ENCODE measurements at regions not wholly inside any gene's neighbourhood (a gene's known extent, or its start where the extent isn't known, plus 50 kb on each side); places are given as distances from the start of the nearest gene placed in this dataset.

DNA sequence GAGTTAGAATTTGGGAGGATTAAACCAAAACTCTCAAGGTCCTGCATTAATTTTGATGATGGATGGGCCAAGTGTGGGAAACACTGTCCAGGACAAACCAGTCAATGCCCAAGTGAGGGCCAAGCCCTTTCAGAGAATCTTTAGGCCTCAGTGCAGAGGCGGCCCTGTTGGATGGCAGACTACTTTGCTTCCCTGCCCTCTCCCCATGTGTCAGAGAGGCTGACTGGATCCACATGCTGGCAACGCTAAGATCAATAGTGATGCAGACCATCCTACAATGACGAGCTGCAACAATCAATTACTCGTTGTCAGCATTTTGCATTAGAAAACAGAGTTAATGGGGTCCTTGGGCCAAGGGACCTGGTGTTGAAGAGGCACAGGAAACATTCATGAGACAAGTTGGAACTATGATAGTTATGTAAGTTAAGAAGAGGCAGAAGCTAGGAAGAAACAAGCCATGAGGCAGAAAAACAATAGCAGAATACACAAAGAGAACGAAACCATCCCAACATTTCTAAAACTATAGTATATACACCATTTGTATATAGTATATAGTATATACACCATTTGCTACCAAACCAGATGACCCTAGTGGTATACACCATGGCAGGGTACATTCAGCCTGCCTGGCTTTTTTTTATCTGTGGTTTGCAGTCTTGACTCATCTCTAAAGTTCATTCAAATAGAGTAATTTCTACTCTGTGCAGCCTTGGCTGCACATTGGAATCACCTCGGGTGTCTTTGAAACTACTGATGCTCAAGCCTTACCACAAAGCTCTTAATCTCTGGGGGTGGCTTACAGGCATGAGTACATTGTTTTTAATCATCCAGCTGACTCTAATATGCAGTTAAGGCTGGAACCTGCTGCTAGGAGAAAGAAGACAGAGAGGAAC is 147.7 kb upstream of the GYPA start:
- TF ChIP-seq, protein P1, sequence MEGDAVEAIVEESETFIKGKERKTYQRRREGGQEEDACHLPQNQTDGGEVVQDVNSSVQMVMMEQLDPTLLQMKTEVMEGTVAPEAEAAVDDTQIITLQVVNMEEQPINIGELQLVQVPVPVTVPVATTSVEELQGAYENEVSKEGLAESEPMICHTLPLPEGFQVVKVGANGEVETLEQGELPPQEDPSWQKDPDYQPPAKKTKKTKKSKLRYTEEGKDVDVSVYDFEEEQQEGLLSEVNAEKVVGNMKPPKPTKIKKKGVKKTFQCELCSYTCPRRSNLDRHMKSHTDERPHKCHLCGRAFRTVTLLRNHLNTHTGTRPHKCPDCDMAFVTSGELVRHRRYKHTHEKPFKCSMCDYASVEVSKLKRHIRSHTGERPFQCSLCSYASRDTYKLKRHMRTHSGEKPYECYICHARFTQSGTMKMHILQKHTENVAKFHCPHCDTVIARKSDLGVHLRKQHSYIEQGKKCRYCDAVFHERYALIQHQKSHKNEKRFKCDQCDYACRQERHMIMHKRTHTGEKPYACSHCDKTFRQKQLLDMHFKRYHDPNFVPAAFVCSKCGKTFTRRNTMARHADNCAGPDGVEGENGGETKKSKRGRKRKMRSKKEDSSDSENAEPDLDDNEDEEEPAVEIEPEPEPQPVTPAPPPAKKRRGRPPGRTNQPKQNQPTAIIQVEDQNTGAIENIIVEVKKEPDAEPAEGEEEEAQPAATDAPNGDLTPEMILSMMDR (conservative IDR thresholded peaks at IDR 0.05; ENCODE audit: control insufficient read depth, insufficient read depth, low read depth, low read length) = no peak
- DNase-seq (ENCODE audit: low read depth) = no peak
- H3K4me3 ChIP-seq (ENCODE audit: control insufficient read depth, low read depth, low read length) = no peak overlapping the region

DNA sequence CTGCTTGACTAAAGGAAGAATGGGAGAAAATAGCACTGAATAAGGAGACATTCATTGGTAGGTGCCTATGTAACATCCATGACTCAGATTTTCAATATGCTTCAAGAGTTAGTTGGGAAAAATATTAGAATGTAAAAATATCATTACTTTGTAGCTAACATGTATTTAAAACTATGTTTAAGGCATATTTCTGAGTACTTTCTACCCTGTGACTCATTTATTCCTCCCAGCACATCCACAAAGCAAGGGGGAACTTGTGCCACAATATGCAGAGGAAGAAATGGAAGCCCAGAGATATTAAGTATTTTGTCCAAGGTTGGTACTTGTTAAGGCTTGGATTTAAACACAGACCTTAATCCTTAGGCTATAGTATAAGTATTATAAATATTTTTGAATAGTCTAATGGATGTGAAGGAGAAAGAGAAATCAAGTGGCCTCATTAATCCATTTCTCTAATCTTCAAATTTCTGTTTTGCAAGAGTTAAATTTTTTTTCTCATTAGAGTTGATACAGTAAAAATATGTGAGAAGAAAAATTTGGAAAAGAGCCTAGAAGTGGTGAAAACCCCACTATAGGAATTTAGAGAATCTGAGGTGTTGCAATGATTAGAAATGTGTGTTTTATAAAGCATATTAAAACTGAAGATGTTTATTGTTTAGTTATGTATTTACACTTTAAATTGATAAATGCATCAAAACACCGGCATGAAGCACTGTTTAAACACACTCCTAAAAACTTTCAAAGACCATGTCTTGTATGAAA is 149.3 kb upstream of the GYPA start:
- TF ChIP-seq, protein P1 (conservative IDR thresholded peaks at IDR 0.05; ENCODE audit: control insufficient read depth, insufficient read depth, low read depth, low read length) = no peak
- DNase-seq (ENCODE audit: low read depth) = no peak
- H3K4me3 ChIP-seq (ENCODE audit: control insufficient read depth, low read depth, low read length) = no peak overlapping the region

DNA sequence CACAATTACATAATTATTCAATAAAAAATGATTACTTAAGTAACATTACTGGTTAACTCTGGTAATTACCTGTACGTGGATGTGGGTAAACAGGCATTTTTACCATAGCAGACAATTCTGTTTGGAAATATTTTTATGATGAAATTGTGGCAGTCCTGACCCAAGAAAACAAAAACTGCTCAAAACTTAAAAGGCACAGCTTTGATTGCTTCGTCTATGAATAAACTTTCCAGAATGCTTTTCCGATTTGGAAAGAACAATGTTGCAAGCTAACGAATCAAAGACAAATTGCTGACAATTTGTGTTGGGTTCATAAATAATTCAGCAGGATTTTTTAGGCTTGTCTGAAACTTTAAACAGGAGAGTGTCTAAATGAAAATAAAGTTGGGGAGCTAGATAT is 150.6 kb upstream of the GYPA start:
- no peak for DNase-seq (ENCODE audit: low read depth)
- TF ChIP-seq, protein P1 (conservative IDR thresholded peaks at IDR 0.05; ENCODE audit: control insufficient read depth, insufficient read depth, low read depth, low read length) = no peak
- H3K4me3 ChIP-seq (ENCODE audit: control insufficient read depth, low read depth, low read length) = no peak overlapping the region

DNA sequence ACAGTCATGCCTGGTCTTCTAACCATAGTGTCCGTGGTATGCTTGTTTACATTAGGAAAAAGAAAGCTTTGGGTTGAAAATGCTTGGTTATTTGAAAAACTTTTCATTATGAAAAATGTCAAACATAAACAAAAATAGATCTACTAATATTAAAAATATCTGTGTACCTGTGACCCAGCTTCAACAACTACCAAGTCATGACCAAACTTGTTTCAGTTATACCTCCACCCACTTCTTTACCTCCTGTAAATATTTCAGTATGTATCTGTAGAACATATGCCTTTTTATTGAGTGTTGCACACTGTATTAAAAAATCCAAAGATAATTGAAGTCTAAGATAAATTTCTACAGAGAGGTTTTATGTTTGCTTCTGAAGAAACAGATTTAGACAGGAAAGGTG is 153.7 kb upstream of the GYPA start:
- H3K4me3 ChIP-seq (ENCODE audit: control insufficient read depth, low read depth, low read length) = no peak overlapping the region
- TF ChIP-seq, protein P1 (conservative IDR thresholded peaks at IDR 0.05; ENCODE audit: control insufficient read depth, insufficient read depth, low read depth, low read length) = no peak
- no peak for DNase-seq (ENCODE audit: low read depth)

DNA sequence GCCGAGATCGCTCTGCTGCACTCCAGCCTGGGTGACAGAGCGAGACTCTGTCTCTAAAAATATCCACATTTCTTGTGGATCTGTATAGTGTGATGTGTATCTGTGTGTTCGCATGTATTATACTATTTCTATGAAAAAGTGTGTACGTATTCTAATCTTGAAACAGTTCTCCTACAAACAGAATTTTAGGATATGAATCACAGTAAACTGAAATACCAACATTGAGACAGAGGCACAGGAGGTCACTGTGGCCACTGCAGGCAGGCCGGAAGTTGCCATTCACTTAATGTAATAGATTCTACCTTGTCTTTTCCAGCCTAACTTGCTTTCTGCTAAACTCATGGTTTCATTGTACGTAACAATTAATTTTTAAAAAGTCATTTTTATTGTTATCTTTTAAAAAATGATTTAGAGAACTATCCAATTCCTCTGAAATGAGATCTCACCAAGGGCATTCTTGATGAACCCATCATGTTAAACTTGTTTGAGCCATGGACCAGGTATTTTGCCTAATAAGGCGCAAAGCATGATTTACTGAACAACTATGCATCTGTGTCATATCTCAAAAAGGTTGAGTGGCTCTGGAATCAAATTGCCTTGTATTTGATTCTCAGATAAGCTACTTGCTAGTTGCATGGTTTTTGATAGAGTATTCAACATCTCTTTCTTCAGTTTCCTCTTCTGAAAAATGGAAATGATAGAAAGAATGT is 154.9 kb upstream of the GYPA start:
- no peak overlapping the region for H3K4me3 ChIP-seq (ENCODE audit: control insufficient read depth, low read depth, low read length)
- TF ChIP-seq, protein P1 (conservative IDR thresholded peaks at IDR 0.05; ENCODE audit: control insufficient read depth, insufficient read depth, low read depth, low read length) = no peak
- DNase-seq (ENCODE audit: low read depth) = no peak

DNA sequence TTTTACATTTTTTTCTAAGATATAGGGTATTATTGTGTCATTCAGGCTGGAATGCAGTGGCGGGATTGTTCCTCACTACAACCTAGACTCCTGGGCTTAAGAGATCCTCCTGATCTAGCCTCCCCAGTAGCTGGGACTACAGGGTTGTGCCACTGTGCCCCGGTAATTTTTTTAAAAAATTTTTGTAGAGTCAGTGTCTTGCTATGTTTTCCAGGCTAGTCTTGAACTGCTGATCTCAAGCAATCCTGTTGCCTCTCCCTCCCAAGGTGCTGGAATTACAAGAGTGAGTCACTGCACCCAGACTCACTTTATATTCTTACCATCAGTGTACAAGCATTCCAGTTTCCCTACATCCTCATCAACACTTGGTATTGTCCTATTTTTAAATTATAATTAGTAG is 156.4 kb upstream of the GYPA start:
- TF ChIP-seq, protein P1 (conservative IDR thresholded peaks at IDR 0.05; ENCODE audit: control insufficient read depth, insufficient read depth, low read depth, low read length) = no peak
- no peak for DNase-seq (ENCODE audit: low read depth)
- H3K4me3 ChIP-seq (ENCODE audit: control insufficient read depth, low read depth, low read length) = no peak overlapping the region

All from fibroblast of mammary gland (primary cell).